Cardiac fibroblast (primary cell): ENCODE measurements at regions not wholly inside any gene's neighbourhood (a gene's known extent, or its start where the extent isn't known, plus 50 kb on each side); places are given as distances from the start of the nearest gene placed in this dataset.

Experiments used
- DNase-seq, 2 donors: peaks; one replicate each; pipeline versions ENCODE4 v3.0.0 to v3.0.0-alpha.2; 2010; ENCODE audit warnings: low read depth in 2 of 2
- H3K4me3 ChIP-seq, 2 donors: replicated peaks in 1 of 2; 1 replicate in 1 of 2; 2 replicates in 1 of 2; pipeline ENCODE4 v1.5.1; 2011; ENCODE audit warnings: low read depth in 2 of 2, low read length in 2 of 2, mild to moderate bottlenecking in 2 of 2, moderate library complexity in 1 of 2
- TF ChIP-seq, protein P1 (sequence below): IDR thresholded peaks from one replicate; pipeline ENCODE4 v1.5.1; 2011; ENCODE audit warnings: low read depth, mild to moderate bottlenecking, low read length, inconsistent platforms

DNA sequence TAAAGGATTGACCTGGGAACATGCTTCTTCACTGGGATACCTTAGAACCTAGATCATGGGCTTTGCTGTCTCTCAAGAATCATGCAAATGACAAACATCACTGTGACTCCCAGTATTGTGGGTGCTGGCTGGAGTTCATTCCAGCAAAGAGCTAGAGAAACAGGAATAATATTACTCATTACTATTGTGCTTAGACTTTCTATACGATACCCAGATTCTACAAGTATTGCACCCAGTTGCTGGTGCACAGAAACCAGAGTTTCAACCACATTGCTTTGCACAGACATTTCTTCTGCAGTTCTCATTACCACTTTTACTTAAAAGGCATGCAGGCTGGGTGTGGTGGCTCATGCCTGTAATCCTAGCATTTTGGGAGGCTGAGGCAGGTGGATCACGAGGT, 220.4 kb upstream of the ZNF217 start:
- TF ChIP-seq, protein P1, sequence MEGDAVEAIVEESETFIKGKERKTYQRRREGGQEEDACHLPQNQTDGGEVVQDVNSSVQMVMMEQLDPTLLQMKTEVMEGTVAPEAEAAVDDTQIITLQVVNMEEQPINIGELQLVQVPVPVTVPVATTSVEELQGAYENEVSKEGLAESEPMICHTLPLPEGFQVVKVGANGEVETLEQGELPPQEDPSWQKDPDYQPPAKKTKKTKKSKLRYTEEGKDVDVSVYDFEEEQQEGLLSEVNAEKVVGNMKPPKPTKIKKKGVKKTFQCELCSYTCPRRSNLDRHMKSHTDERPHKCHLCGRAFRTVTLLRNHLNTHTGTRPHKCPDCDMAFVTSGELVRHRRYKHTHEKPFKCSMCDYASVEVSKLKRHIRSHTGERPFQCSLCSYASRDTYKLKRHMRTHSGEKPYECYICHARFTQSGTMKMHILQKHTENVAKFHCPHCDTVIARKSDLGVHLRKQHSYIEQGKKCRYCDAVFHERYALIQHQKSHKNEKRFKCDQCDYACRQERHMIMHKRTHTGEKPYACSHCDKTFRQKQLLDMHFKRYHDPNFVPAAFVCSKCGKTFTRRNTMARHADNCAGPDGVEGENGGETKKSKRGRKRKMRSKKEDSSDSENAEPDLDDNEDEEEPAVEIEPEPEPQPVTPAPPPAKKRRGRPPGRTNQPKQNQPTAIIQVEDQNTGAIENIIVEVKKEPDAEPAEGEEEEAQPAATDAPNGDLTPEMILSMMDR: no peak
- H3K4me3 ChIP-seq: no peak overlapping the region
- no peak for DNase-seq

DNA sequence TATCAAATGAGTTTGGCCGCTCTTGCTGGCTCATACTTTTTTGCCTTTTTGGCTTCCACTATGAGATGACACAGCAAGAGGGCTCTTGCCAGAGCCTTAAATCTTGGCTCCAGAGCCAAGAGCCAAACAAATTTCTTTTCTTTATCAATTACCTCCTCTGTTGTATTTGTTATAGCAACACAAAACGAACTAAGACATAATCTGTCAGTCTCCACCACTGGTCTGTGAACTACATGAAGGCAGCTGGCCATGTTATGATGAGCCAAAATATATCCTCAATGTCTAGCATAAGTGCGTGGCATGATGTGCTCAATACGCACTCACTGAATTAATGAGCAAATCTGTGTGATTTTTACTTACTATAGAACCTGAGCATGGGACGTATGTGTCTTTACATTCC, 220.0 kb upstream of the ZNF217 start:
- DNase-seq: no peak
- no peak overlapping the region for H3K4me3 ChIP-seq
- TF ChIP-seq, protein P1: no peak

DNA sequence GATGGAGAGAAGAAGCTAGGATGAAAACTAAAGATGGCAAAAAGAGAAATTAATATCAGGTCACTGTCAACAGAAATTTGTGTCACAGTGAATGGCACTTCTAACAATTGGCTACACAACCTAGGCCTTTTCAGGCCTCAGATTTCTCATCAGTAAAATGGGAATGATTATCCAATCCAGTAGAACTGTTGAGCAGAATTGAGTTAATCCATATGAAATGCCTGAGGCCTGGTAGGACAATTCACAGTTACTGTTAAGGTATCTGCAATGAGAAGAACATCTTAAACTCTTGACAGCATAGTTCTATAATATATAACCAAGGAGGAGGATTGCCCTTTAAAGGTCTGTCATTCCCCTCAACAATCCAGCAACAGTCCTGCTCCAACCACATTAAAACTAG, 217.9 kb upstream of the ZNF217 start:
- no peak overlapping the region for H3K4me3 ChIP-seq
- TF ChIP-seq, protein P1: no peak
- DNase-seq: no peak

GRCh38 chr20:53810661-53811355, 217.2 kb upstream of the ZNF217 start:
- TF ChIP-seq, protein P1: no peak
- no peak for DNase-seq
- H3K4me3 ChIP-seq: no peak overlapping the region

GRCh38 chr20:53809728-53810365, 216.2 kb upstream of the ZNF217 start:
- H3K4me3 ChIP-seq: no peak overlapping the region
- no peak for DNase-seq
- TF ChIP-seq, protein P1: no peak

GRCh38 chr20:53809217-53809616, 215.6 kb upstream of the ZNF217 start:
- TF ChIP-seq, protein P1: no peak
- H3K4me3 ChIP-seq: no peak overlapping the region
- DNase-seq: no peak
